ENCODE measurements at regions not wholly inside any gene's neighbourhood (a gene's known extent, or its start where the extent isn't known, plus 50 kb on each side); places are given as distances from the start of the nearest gene placed in this dataset.

- H3K36me3 ChIP-seq, result no peaks in the 10 kb centered on the region
- H3K4me3 ChIP-seq, result no peak overlapping the region
- no peaks in the 10 kb centered on the region for H3K9me3 ChIP-seq
- no peaks in the 10 kb centered on the region for H3K27me3 ChIP-seq
- no peak for DNase-seq
Measured at GRCh38 chrX:42673301-42673810, 104.6 kb downstream of the PPP1R2C start.

GRCh38 chrX:42664680-42665079 is 113.3 kb downstream of the PPP1R2C start:
- H3K4me3 ChIP-seq, result no peak overlapping the region
- H3K36me3 ChIP-seq, result no peaks in the 10 kb centered on the region
- H3K9me3 ChIP-seq, result no peaks in the 10 kb centered on the region
- DNase-seq, result no peak
- no peaks in the 10 kb centered on the region for H3K27me3 ChIP-seq

GRCh38 chrX:42628471-42628870 is 149.5 kb downstream of the PPP1R2C start:
- no peaks in the 10 kb centered on the region for H3K36me3 ChIP-seq
- H3K9me3 ChIP-seq, result no peaks in the 10 kb centered on the region
- no peak overlapping the region for H3K4me3 ChIP-seq
- DNase-seq, result no peak
- H3K27me3 ChIP-seq, result no peaks in the 10 kb centered on the region

- Histone ChIP-seq H3K4me3 (no peak overlapping the region), H3K36me3 (no peaks in the 10 kb centered on the region), H3K27me3 (no peaks in the 10 kb centered on the region)
Measured at GRCh38 chrX:42627891-42628290, 150.1 kb downstream of the PPP1R2C start.

GRCh38 chrX:42624524-42624923 is 153.4 kb downstream of the PPP1R2C start:
- Histone ChIP-seq H3K4me3 (no peak overlapping the region), H3K9me3 (no peaks in the 10 kb centered on the region), H3K27me3 (no peaks in the 10 kb centered on the region), H3K36me3 (no peaks in the 10 kb centered on the region)
- no peak for DNase-seq

More at GRCh38 chrX:42627891-42628290, 150.1 kb downstream of the PPP1R2C start:
- no peaks in the 10 kb centered on the region for H3K9me3 ChIP-seq
- DNase-seq, result no peak

GRCh38 chrX:42619068-42619467 is 158.9 kb downstream of the PPP1R2C start:
- no peak overlapping the region for H3K4me3 ChIP-seq
- no peak for DNase-seq

GRCh38 chrX:42616981-42617380 is 161.0 kb downstream of the PPP1R2C start:
- Histone ChIP-seq H3K9me3 (no peaks in the 10 kb centered on the region), H3K36me3 (no peaks in the 10 kb centered on the region), H3K27me3 (no peaks in the 10 kb centered on the region), H3K4me3 (no peak overlapping the region)
- no peak for DNase-seq

More at GRCh38 chrX:42619068-42619467, 158.9 kb downstream of the PPP1R2C start:
- Histone ChIP-seq H3K27me3 (no peaks in the 10 kb centered on the region), H3K36me3 (no peaks in the 10 kb centered on the region), H3K9me3 (no peaks in the 10 kb centered on the region)

- H3K36me3 ChIP-seq, result no peaks in the 10 kb centered on the region
- H3K4me3 ChIP-seq, result no peak overlapping the region
Measured at GRCh38 chrX:42615161-42615563, 162.8 kb downstream of the PPP1R2C start.

GRCh38 chrX:42606591-42606990 is 171.4 kb downstream of the PPP1R2C start:
- no peak overlapping the region for H3K4me3 ChIP-seq
- no peaks in the 10 kb centered on the region for H3K27me3 ChIP-seq
- no peaks in the 10 kb centered on the region for H3K9me3 ChIP-seq
- H3K36me3 ChIP-seq, result no peaks in the 10 kb centered on the region
- no peak for DNase-seq

More at GRCh38 chrX:42615161-42615563, 162.8 kb downstream of the PPP1R2C start:
- H3K27me3 ChIP-seq, result no peaks in the 10 kb centered on the region
- DNase-seq, result no peak
- no peaks in the 10 kb centered on the region for H3K9me3 ChIP-seq

GRCh38 chrX:42604302-42604701 is 173.7 kb downstream of the PPP1R2C start:
- H3K9me3 ChIP-seq, result no peaks in the 10 kb centered on the region
- no peaks in the 10 kb centered on the region for H3K27me3 ChIP-seq
- no peaks in the 10 kb centered on the region for H3K36me3 ChIP-seq
- H3K4me3 ChIP-seq, result no peak overlapping the region
- DNase-seq, result no peak

- no peak for DNase-seq
- Histone ChIP-seq H3K27me3 (no peaks in the 10 kb centered on the region), H3K36me3 (no peaks in the 10 kb centered on the region), H3K4me3 (no peak overlapping the region), H3K9me3 (no peaks in the 10 kb centered on the region)
Measured at GRCh38 chrX:42603016-42603415, 174.9 kb downstream of the PPP1R2C start.

GRCh38 chrX:42602566-42602965 is 175.4 kb downstream of the PPP1R2C start:
- H3K9me3 ChIP-seq, result no peaks in the 10 kb centered on the region
- no peaks in the 10 kb centered on the region for H3K36me3 ChIP-seq

GRCh38 chrX:42602136-42602535 is 175.8 kb downstream of the PPP1R2C start:
- H3K36me3 ChIP-seq, result no peaks in the 10 kb centered on the region
- no peaks in the 10 kb centered on the region for H3K9me3 ChIP-seq
- no peaks in the 10 kb centered on the region for H3K27me3 ChIP-seq
- no peak for DNase-seq
- no peak overlapping the region for H3K4me3 ChIP-seq

More at GRCh38 chrX:42602566-42602965, 175.4 kb downstream of the PPP1R2C start:
- H3K27me3 ChIP-seq, result no peaks in the 10 kb centered on the region
- H3K4me3 ChIP-seq, result no peak overlapping the region
- DNase-seq, result no peak

GRCh38 chrX:42597481-42597880 is 180.5 kb downstream of the PPP1R2C start:
- no peak for DNase-seq
- H3K9me3 ChIP-seq, result no peaks in the 10 kb centered on the region
- H3K27me3 ChIP-seq, result no peaks in the 10 kb centered on the region
- no peak overlapping the region for H3K4me3 ChIP-seq
- H3K36me3 ChIP-seq, result no peaks in the 10 kb centered on the region

- H3K36me3 ChIP-seq, result no peaks in the 10 kb centered on the region
- H3K9me3 ChIP-seq, result no peaks in the 10 kb centered on the region
- H3K4me3 ChIP-seq, result no peak overlapping the region
- no peaks in the 10 kb centered on the region for H3K27me3 ChIP-seq
- DNase-seq, result no peak
Measured at GRCh38 chrX:42585842-42586621, 191.9 kb downstream of the PPP1R2C start.

GRCh38 chrX:42577936-42578470 is 200.0 kb downstream of the PPP1R2C start:
- no peaks in the 10 kb centered on the region for H3K9me3 ChIP-seq
- DNase-seq, result no peak
- H3K27me3 ChIP-seq, result no peaks in the 10 kb centered on the region
- H3K36me3 ChIP-seq, result no peaks in the 10 kb centered on the region
- H3K4me3 ChIP-seq, result no peak overlapping the region

GRCh38 chrX:42567268-42567667 is 210.7 kb downstream of the PPP1R2C start:
- Histone ChIP-seq H3K4me3 (no peak overlapping the region), H3K9me3 (no peaks in the 10 kb centered on the region), H3K36me3 (no peaks in the 10 kb centered on the region), H3K27me3 (no peaks in the 10 kb centered on the region)
- no peak for DNase-seq

GRCh38 chrX:42565739-42566138 is 212.2 kb downstream of the PPP1R2C start:
- Histone ChIP-seq H3K4me3 (no peak overlapping the region), H3K36me3 (no peaks in the 10 kb centered on the region), H3K27me3 (no peaks in the 10 kb centered on the region), H3K9me3 (no peaks in the 10 kb centered on the region)
- DNase-seq, result no peak
